Epidermal melanocyte (primary cell): ENCODE measurements at regions not wholly inside any gene's neighbourhood (a gene's known extent, or its start where the extent isn't known, plus 50 kb on each side); places are given as distances from the start of the nearest gene placed in this dataset.

ENCODE experiments used
- DNase-seq: peaks from one replicate; pipeline ENCODE4 v3.0.0; 2011; ENCODE audit warnings: low spot score; ENCODE audit not compliant: insufficient read length

GRCh38 chr1:113259988-113260387 lies 130.3 kb upstream of the MAGI3 start:
- DNase-seq, result no peak

- no peak for DNase-seq
Observed at GRCh38 chr1:113265196-113265595, 125.1 kb upstream of the MAGI3 start.

GRCh38 chr1:113266788-113267187 lies 123.5 kb upstream of the MAGI3 start:
- no peak for DNase-seq

- DNase-seq, result no peak
Observed at GRCh38 chr1:113269168-113269963, 120.9 kb upstream of the MAGI3 start.

GRCh38 chr1:113271039-113271438 lies 119.3 kb upstream of the MAGI3 start:
- DNase-seq, result no peak

GRCh38 chr1:113275083-113275482 lies 115.2 kb upstream of the MAGI3 start:
- DNase-seq, result no peak

GRCh38 chr1:113275691-113276090 lies 114.6 kb upstream of the MAGI3 start:
- DNase-seq, result no peak

GRCh38 chr1:113276507-113276906 lies 113.8 kb upstream of the MAGI3 start:
- DNase-seq, result no peak

- DNase-seq, result no peak
Observed at GRCh38 chr1:113278371-113278770, 111.9 kb upstream of the MAGI3 start.

- DNase-seq, result no peak
Observed at GRCh38 chr1:113278777-113279176, 111.5 kb upstream of the MAGI3 start.

GRCh38 chr1:113279776-113280391 lies 110.4 kb upstream of the MAGI3 start:
- DNase-seq, result no peak

GRCh38 chr1:113280581-113280980 lies 109.7 kb upstream of the MAGI3 start:
- DNase-seq, result no peak

GRCh38 chr1:113281550-113281949 lies 108.8 kb upstream of the MAGI3 start:
- DNase-seq, result no peak

GRCh38 chr1:113282008-113282892 lies 108.1 kb upstream of the MAGI3 start:
- no peak for DNase-seq

GRCh38 chr1:113282893-113283285 lies 107.4 kb upstream of the MAGI3 start:
- no peak for DNase-seq

- DNase-seq, result no peak
Observed at GRCh38 chr1:113283914-113284313, 106.4 kb upstream of the MAGI3 start.

- no peak for DNase-seq
Observed at GRCh38 chr1:113286156-113286555, 104.2 kb upstream of the MAGI3 start.

- no peak for DNase-seq
Observed at GRCh38 chr1:113291777-113292602, 98.3 kb upstream of the MAGI3 start.

- no peak for DNase-seq
Observed at GRCh38 chr1:113292603-113293255, 97.6 kb upstream of the MAGI3 start.

GRCh38 chr1:113293256-113293626 lies 97.1 kb upstream of the MAGI3 start:
- no peak for DNase-seq

GRCh38 chr1:113297749-113298148 lies 92.6 kb upstream of the MAGI3 start:
- DNase-seq, result no peak
